Subcutaneous abdominal adipose tissue (tissue), 5 donors: ENCODE measurements at regions not wholly inside any gene's neighbourhood (a gene's known extent, or its start where the extent isn't known, plus 50 kb on each side); places are given as distances from the start of the nearest gene placed in this dataset.

Source experiments
- H3K27ac ChIP-seq: one replicate; pipeline ENCODE4 v1.7.0; 2013; ENCODE audit warnings: low read depth, mild to moderate bottlenecking, inconsistent platforms, low read length, moderate library complexity
- H3K27me3 ChIP-seq, 5 donors: one replicate each; pipeline ENCODE4 v1.7.0; 2013; ENCODE audit warnings: low read length in 5 of 5, inconsistent platforms in 1 of 5; ENCODE audit not compliant: control insufficient read depth in 5 of 5, insufficient read depth in 4 of 5
- H3K36me3 ChIP-seq, 5 donors: one replicate each; pipeline ENCODE4 v1.7.0; 2013; ENCODE audit warnings: low read length in 5 of 5; ENCODE audit not compliant: control insufficient read depth in 5 of 5, insufficient read depth in 5 of 5
- H3K4me1 ChIP-seq, 5 donors: one replicate each; pipeline ENCODE4 v1.7.0; 2013; ENCODE audit warnings: low read length in 5 of 5, mild to moderate bottlenecking in 3 of 5, moderate library complexity in 1 of 5; ENCODE audit not compliant: control insufficient read depth in 5 of 5, insufficient read depth in 5 of 5
- H3K4me3 ChIP-seq, 5 donors: one replicate each; pipeline ENCODE4 v1.7.0; 2013; ENCODE audit warnings: low read length in 5 of 5, low read depth in 1 of 5
- H3K9ac ChIP-seq, 5 donors: one replicate each; pipeline ENCODE4 v1.7.0; 2013; ENCODE audit warnings: low read length in 5 of 5, mild to moderate bottlenecking in 4 of 5, moderate library complexity in 3 of 5
- H3K9me3 ChIP-seq, 5 donors: one replicate each; pipeline ENCODE4 v1.7.0; 2013; ENCODE audit warnings: low read length in 5 of 5; ENCODE audit not compliant: control insufficient read depth in 5 of 5
- donor health status: healthy.
- donor health status: healthy.
- donor health status: healthy.
- donor health status: healthy.
- donor health status: healthy.

DNA sequence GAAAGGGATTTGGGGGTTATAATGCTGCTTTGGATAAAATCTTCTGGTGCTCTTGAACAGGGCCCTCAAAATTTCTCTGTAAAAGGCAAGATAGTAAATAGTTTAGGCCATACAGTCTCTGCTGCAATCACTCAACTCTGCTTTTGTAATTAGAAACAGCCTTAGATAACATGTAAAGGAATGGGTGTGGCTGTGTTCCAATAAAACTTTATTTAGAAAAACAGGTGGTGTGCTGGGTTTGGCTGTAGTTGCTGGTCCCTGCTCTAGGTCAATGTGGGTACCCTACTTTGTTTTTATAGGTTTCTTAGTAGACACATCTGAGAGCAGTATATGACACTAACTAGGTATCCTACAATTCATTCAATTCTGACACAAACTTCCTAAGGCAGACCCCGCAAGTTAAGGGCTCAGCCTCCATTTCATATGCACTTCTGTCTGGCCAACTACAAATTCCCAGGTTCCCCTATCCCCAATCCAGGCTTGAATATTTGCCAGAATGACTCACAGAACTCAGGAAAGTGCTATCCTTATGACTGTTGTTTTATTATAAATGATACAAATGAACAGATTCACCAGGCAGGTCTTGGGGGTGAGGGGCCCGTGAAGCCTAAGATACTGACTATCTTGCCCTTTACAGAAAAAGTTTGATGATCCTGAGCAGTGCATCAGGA is 349.9 kb downstream of the RPS24 start:
- Histone ChIP-seq H3K4me3 (no peak overlapping the region), H3K9ac (no peak overlapping the region), H3K27ac (no peak overlapping the region)

DNA sequence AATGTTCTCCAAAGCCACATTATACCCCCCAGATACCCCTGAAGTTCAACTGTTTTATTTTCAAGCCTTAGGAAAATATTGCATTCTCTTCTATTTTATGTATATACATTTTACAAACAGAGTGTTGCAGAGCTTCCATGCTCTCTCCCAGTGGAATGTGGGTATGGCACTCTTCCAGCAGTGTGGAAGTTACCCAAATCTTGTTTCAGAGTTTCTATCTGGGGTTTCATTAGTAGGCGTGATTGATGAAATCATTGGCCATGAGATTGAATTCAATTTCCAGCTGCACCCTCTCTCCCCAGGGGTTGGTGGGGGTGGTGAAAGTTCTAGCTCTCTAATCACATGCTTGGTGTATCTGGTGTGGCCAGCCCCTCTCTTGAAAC is 350.4 kb downstream of the RPS24 start:
- Histone ChIP-seq H3K27ac (no peak overlapping the region), H3K4me3 (no peak overlapping the region), H3K9me3 (peaks cover 0 to 10% (median 6%) of the 10 kb centered on the region in 5 donors), H3K4me1 (peaks cover 0 to 7% (median 0%) of the 10 kb centered on the region in 5 donors), H3K9ac (no peak overlapping the region), H3K27me3 (peaks cover 0 to 5% (median 0%) of the 10 kb centered on the region in 5 donors), H3K36me3 (no peaks in the 10 kb centered on the region)

More for the DNA sequence above, 349.9 kb downstream of the RPS24 start:
- H3K9me3 ChIP-seq = peaks cover 0 to 12% (median 7%) of the 10 kb centered on the region in 5 donors
- peaks cover 0 to 5% (median 0%) of the 10 kb centered on the region in 5 donors for H3K27me3 ChIP-seq
- H3K4me1 ChIP-seq = peaks cover 0 to 7% (median 0%) of the 10 kb centered on the region in 5 donors
- no peaks in the 10 kb centered on the region for H3K36me3 ChIP-seq

DNA sequence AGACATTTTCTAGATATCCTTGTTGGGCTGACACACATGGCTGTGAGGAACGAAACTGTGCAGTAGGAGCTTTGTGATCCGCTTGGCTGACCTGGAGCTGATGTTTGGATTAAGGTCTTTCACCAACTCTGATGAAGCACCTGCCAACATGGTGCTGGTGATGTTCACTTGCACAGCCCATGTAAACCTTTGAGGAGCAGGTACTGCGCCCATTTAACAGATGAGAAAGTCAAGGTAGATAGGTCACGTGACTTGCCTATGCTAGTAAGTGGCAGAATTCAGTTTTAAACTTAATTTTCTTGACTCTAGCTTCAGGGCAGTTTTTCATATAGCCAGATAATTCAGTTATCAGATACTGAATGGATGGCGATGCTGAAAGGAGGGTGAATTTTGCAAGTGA is 351.9 kb downstream of the RPS24 start:
- no peak overlapping the region for H3K4me3 ChIP-seq
- no peaks in the 10 kb centered on the region for H3K9me3 ChIP-seq
- H3K27ac ChIP-seq = no peak overlapping the region
- no peak overlapping the region for H3K9ac ChIP-seq
- H3K4me1 ChIP-seq = peaks cover 0 to 7% (median 0%) of the 10 kb centered on the region in 5 donors
- H3K27me3 ChIP-seq = peaks cover 0 to 5% (median 0%) of the 10 kb centered on the region in 5 donors
- no peaks in the 10 kb centered on the region for H3K36me3 ChIP-seq

DNA sequence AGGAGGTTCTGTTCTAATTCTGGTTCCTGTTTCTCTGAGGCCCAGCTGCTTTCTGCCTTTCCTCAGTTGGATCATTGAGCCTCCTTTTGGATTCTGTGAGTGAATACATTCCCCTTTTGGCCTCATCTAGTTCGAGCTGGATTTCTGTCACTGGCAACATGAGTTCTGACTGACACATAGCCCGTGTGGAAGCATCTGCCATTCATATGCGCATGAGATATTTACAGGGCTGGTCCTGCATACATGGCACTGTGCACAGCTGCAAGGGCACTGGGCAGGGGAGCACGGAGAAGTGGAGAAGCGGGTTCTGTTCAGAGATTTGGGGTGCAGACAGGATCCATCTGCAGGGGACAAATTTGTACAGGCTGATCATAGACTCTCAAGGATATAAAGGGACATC is 352.8 kb downstream of the RPS24 start:
- Histone ChIP-seq H3K27me3 (peaks cover 0 to 5% (median 0%) of the 10 kb centered on the region in 5 donors), H3K4me3 (no peak overlapping the region), H3K4me1 (peaks cover 0 to 7% (median 0%) of the 10 kb centered on the region in 5 donors), H3K9ac (no peak overlapping the region), H3K36me3 (no peaks in the 10 kb centered on the region), H3K9me3 (no peaks in the 10 kb centered on the region), H3K27ac (no peak overlapping the region)

DNA sequence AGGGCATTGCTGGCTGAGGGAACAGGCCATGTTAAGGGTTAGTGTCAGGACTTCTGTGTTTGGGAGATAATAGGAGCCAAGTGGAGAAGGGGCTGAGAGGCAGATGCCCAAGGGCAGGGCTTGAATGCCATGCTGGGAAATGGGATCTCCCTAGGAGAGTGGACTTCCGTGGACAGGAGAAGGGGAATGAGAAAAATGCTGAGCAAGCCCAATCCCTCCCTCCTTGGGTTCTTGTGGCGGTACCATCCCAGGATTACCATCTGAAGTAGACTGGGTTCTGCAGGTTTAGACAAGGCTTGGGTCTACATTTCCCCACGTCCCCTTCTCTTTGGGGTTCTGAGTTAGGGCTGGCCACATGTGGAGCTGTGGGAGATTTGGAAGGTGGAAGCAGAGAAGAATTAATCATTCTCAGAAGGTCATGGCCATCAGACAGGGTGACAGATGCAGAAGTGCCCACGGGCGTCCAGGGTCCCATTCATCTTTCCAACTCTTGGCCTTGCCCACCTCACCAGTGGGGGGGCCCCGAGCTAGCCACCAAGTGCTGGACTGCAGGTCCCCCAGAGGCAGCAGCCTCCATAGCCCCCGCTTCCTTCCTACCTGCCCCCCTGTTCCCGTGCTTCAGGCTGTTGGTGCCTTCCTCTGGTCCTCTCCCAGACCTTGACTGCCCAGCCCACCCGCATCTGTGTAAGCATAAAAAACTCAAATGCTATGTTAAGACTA is 354.8 kb downstream of the RPS24 start:
- Histone ChIP-seq H3K36me3 (no peaks in the 10 kb centered on the region), H3K9ac (no peak overlapping the region), H3K27ac (no peak overlapping the region), H3K9me3 (no peaks in the 10 kb centered on the region), H3K4me1 (peaks cover 0 to 7% (median 0%) of the 10 kb centered on the region in 5 donors), H3K4me3 (no peak overlapping the region), H3K27me3 (peaks cover 0 to 5% (median 0%) of the 10 kb centered on the region in 5 donors)

DNA sequence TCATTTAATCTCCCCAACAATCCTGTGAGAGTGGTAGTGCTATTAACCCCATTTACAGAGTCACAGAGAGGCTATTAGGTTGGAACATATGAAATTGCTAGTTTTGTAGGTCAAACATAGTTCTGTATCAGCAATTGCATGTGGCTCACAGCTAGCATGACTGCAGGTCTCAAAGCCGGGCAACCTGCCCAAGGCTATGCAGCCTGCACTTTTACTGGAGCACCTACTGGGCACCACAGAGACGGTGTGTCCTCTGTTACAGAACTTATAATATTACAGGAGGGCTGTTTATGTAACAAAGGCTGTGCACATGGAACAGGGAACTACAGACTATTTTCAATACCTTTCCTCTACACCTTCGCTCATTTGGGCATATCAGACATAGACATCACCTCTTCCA is 355.8 kb downstream of the RPS24 start:
- H3K36me3 ChIP-seq = no peaks in the 10 kb centered on the region
- peaks cover 0 to 1% (median 0%) of the 10 kb centered on the region in 5 donors for H3K4me1 ChIP-seq
- H3K9ac ChIP-seq = no peak overlapping the region
- no peak overlapping the region for H3K27ac ChIP-seq
- no peak overlapping the region for H3K4me3 ChIP-seq
- H3K9me3 ChIP-seq = no peaks in the 10 kb centered on the region
- peaks cover 0 to 5% (median 0%) of the 10 kb centered on the region in 5 donors for H3K27me3 ChIP-seq

DNA sequence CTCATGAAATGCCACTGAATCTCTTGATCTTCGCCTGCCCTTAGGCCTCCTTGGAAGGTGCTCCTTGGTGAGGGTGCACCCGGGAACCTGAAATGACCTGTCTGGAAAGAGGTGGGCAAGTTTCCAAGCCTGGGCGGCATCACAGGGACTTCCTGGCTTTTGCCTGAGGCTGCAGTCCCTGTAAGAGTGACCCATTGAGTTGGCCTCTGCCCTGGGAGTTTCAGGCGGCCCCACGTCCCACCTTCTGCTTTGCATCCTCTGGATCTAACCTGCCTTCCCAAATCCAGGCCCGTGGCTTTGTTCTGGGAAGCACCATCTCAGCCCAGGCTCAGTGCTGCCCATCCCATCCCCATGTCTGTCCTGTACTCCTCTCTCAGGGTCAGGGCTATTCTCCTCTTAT is 356.4 kb downstream of the RPS24 start:
- peaks cover 0 to 5% (median 0%) of the 10 kb centered on the region in 5 donors for H3K27me3 ChIP-seq
- H3K36me3 ChIP-seq = no peaks in the 10 kb centered on the region
- H3K27ac ChIP-seq = no peak overlapping the region
- no peak overlapping the region for H3K9ac ChIP-seq
- no peaks in the 10 kb centered on the region for H3K9me3 ChIP-seq
- H3K4me1 ChIP-seq = no peaks in the 10 kb centered on the region
- no peak overlapping the region for H3K4me3 ChIP-seq

DNA sequence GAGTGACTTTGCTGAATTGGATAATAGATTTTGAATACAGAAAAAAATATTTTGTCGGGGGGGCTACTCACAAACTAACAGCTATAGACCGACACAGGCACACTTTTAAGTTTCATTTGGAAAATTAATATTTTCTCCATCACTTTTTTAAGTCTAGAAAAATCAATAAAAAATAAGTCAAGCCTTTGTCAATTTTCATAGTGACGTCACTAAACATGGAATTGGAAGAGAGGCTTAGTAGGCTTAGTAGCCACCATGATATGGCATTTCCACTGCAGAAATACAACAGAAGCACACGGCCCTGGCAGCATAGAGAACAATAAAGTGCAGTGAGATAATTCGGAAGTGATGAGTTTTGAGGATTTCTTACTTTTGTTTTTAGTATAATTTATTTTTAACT is 357.2 kb downstream of the RPS24 start:
- no peak overlapping the region for H3K27ac ChIP-seq
- H3K27me3 ChIP-seq = peaks cover 0 to 5% (median 0%) of the 10 kb centered on the region in 5 donors
- H3K9ac ChIP-seq = no peak overlapping the region
- no peaks in the 10 kb centered on the region for H3K36me3 ChIP-seq
- no peaks in the 10 kb centered on the region for H3K9me3 ChIP-seq
- H3K4me1 ChIP-seq = no peaks in the 10 kb centered on the region
- no peak overlapping the region for H3K4me3 ChIP-seq

DNA sequence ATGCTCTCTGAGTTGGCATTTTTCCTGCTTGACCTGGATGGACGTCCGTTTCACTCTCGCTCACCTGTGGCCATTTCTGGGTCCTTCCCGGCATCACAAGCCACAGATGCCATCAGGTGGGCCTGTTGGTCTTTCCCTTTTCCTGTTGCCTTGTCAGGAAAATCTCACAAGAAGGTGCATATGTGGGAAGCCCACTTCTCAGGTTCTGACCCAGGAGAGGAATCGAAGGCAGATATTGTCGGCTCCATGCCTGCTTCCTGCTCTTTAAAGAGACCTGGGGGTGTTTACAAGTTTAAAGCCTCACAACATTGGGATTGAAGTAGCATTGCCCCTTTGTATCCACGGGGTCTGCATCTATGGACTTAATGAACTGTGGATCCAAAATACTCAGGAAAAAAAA is 357.9 kb downstream of the RPS24 start:
- H3K27ac ChIP-seq = no peak overlapping the region

DNA sequence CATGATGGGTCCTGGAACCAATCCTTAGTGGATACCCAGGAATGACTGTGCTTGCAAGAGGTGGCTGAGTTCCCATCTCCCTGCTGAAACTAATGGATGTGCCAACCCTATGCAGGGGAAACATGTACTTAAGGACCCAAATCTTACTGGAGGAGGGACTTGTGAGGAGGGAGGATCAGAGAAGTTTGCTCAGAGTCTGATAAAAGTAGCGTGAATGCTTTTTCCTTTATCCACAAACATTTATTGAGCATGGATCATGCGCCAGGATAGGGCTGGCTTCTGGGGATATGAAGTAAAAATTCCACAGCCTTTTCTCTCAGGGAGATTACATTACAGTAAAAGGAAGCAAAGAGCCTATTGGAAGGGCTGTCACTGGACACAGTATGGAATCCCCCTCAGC is 358.5 kb downstream of the RPS24 start:
- Histone ChIP-seq H3K4me3 (no peak overlapping the region), H3K36me3 (no peaks in the 10 kb centered on the region), H3K4me1 (no peaks in the 10 kb centered on the region), H3K9ac (no peak overlapping the region), H3K9me3 (no peaks in the 10 kb centered on the region), H3K27ac (no peak overlapping the region), H3K27me3 (peaks cover 0 to 5% (median 0%) of the 10 kb centered on the region in 5 donors)

More for the DNA sequence above, 357.9 kb downstream of the RPS24 start:
- no peaks in the 10 kb centered on the region for H3K36me3 ChIP-seq
- H3K27me3 ChIP-seq = peaks cover 0 to 5% (median 0%) of the 10 kb centered on the region in 5 donors
- no peak overlapping the region for H3K9ac ChIP-seq
- no peak overlapping the region for H3K4me3 ChIP-seq
- H3K4me1 ChIP-seq = no peaks in the 10 kb centered on the region
- H3K9me3 ChIP-seq = no peaks in the 10 kb centered on the region
